ENCODE measurements at regions not wholly inside any gene's neighbourhood (a gene's known extent, or its start where the extent isn't known, plus 50 kb on each side); places are given as distances from the start of the nearest gene placed in this dataset.
"Not testable (repeated sequence)": the region's sequence is repeated elsewhere in the genome, so short reads cannot be mapped to it uniquely, and the experiment has no call there.

GRCh38 chr11:29656597-29656996 is 360.2 kb downstream of the KCNA4 start:
- no peak for DNase-seq
- Mint-ChIP-seq H3K9me3 (peaks cover 2 to 6% of the 10 kb centered on the region in 2 donors), H3K27me3 (ENCODE audit: low read depth) (no peaks in the 10 kb centered on the region), H3K4me1 (ENCODE audit: low read depth) (no peaks in the 10 kb centered on the region), H3K36me3 (ENCODE audit: insufficient read depth in 2 of 2) (no peaks in the 10 kb centered on the region), H3K4me3 (no peak overlapping the region), H3K27ac (no peak overlapping the region)
- no peak for ATAC-seq (replicated peaks in 1 of 2)

GRCh38 chr11:29645373-29645772 is 371.5 kb downstream of the KCNA4 start:
- H3K4me1 Mint-ChIP-seq (ENCODE audit: low read depth) = no peaks in the 10 kb centered on the region
- H3K36me3 Mint-ChIP-seq (ENCODE audit: insufficient read depth in 2 of 2) = peaks cover 1 to 2% of the 10 kb centered on the region in 2 donors
- H3K27me3 Mint-ChIP-seq (ENCODE audit: low read depth) = no peaks in the 10 kb centered on the region
- DNase-seq (no peak), ATAC-seq (replicated peaks in 1 of 2) (no peak)
- H3K9me3 Mint-ChIP-seq = peaks cover 2 to 4% of the 10 kb centered on the region in 2 donors
- H3K4me3 Mint-ChIP-seq = no peak overlapping the region
- no peak overlapping the region for H3K27ac Mint-ChIP-seq

GRCh38 chr11:29641201-29641600 is 375.6 kb downstream of the KCNA4 start:
- H3K27ac Mint-ChIP-seq = no peak overlapping the region

GRCh38 chr11:29634744-29635143 is 382.1 kb downstream of the KCNA4 start:
- Mint-ChIP-seq H3K27me3 (ENCODE audit: low read depth) (no peaks in the 10 kb centered on the region), H3K9me3 (peaks cover 13 to 17% of the 10 kb centered on the region in 2 donors), H3K4me3 (no peak overlapping the region), H3K27ac (no peak overlapping the region), H3K4me1 (ENCODE audit: low read depth) (no peaks in the 10 kb centered on the region), H3K36me3 (ENCODE audit: insufficient read depth in 2 of 2) (no peaks in the 10 kb centered on the region)
- no peak for DNase-seq
- ATAC-seq (replicated peaks in 1 of 2) = no peak

More at GRCh38 chr11:29641201-29641600, 375.6 kb downstream of the KCNA4 start:
- Mint-ChIP-seq H3K4me3 (no peak overlapping the region), H3K36me3 (ENCODE audit: insufficient read depth in 2 of 2) (peaks cover 0 to 2% of the 10 kb centered on the region in 2 donors), H3K9me3 (peaks cover 9% of the 10 kb centered on the region in 2 donors), H3K4me1 (ENCODE audit: low read depth) (no peaks in the 10 kb centered on the region), H3K27me3 (ENCODE audit: low read depth) (no peaks in the 10 kb centered on the region)
- no peak for DNase-seq
- no peak for ATAC-seq (replicated peaks in 1 of 2)

- Mint-ChIP-seq H3K9me3 (peaks cover 13 to 17% of the 10 kb centered on the region in 2 donors), H3K36me3 (ENCODE audit: insufficient read depth in 2 of 2) (no peaks in the 10 kb centered on the region), H3K4me1 (ENCODE audit: low read depth) (no peaks in the 10 kb centered on the region), H3K4me3 (no peak overlapping the region), H3K27me3 (ENCODE audit: low read depth) (no peaks in the 10 kb centered on the region), H3K27ac (no peak overlapping the region)
- ATAC-seq (replicated peaks in 1 of 2) (no peak), DNase-seq (no peak)
These were observed 382.6 kb downstream of the KCNA4 start for GRCh38 chr11:29634244-29634643.

- Mint-ChIP-seq H3K27me3 (ENCODE audit: low read depth) (no peaks in the 10 kb centered on the region), H3K27ac (no peak overlapping the region), H3K4me3 (no peak overlapping the region), H3K36me3 (ENCODE audit: insufficient read depth in 2 of 2) (no peaks in the 10 kb centered on the region), H3K9me3 (peaks cover 0 to 9% of the 10 kb centered on the region in 2 donors), H3K4me1 (ENCODE audit: low read depth) (no peaks in the 10 kb centered on the region)
- ATAC-seq (replicated peaks in 1 of 2) = no peak
- no peak for DNase-seq
These were observed 387.5 kb downstream of the KCNA4 start for GRCh38 chr11:29629286-29629685.

- no peak overlapping the region for H3K27ac Mint-ChIP-seq
These were observed 388.2 kb downstream of the KCNA4 start for GRCh38 chr11:29628609-29629008.

GRCh38 chr11:29627541-29627940 is 389.3 kb downstream of the KCNA4 start:
- DNase-seq (no peak), ATAC-seq (replicated peaks in 1 of 2) (no peak)
- H3K27ac Mint-ChIP-seq = no peak overlapping the region
- no peaks in the 10 kb centered on the region for H3K4me1 Mint-ChIP-seq (ENCODE audit: low read depth)
- H3K9me3 Mint-ChIP-seq = peaks cover 0 to 10% of the 10 kb centered on the region in 2 donors
- H3K27me3 Mint-ChIP-seq (ENCODE audit: low read depth) = no peaks in the 10 kb centered on the region
- H3K4me3 Mint-ChIP-seq = no peak overlapping the region
- no peaks in the 10 kb centered on the region for H3K36me3 Mint-ChIP-seq (ENCODE audit: insufficient read depth in 2 of 2)

More at GRCh38 chr11:29628609-29629008, 388.2 kb downstream of the KCNA4 start:
- ATAC-seq (replicated peaks in 1 of 2) (no peak), DNase-seq (no peak)
- Mint-ChIP-seq H3K36me3 (ENCODE audit: insufficient read depth in 2 of 2) (no peaks in the 10 kb centered on the region), H3K9me3 (peaks cover 0 to 10% of the 10 kb centered on the region in 2 donors), H3K4me1 (ENCODE audit: low read depth) (no peaks in the 10 kb centered on the region), H3K4me3 (no peak overlapping the region), H3K27me3 (ENCODE audit: low read depth) (no peaks in the 10 kb centered on the region)

GRCh38 chr11:29623144-29623722 is 393.6 kb downstream of the KCNA4 start:
- no peak overlapping the region for H3K4me3 Mint-ChIP-seq
- ATAC-seq (replicated peaks in 1 of 2) (no peak), DNase-seq (no peak)
- no peaks in the 10 kb centered on the region for H3K27me3 Mint-ChIP-seq (ENCODE audit: low read depth)
- H3K36me3 Mint-ChIP-seq (ENCODE audit: insufficient read depth in 2 of 2) = peaks cover 0 to 1% of the 10 kb centered on the region in 2 donors
- no peak overlapping the region for H3K27ac Mint-ChIP-seq
- H3K9me3 Mint-ChIP-seq = peaks cover 0 to 7% of the 10 kb centered on the region in 2 donors
- H3K4me1 Mint-ChIP-seq (ENCODE audit: low read depth) = no peaks in the 10 kb centered on the region

GRCh38 chr11:29616611-29617010 is 400.2 kb downstream of the KCNA4 start:
- H3K27me3 Mint-ChIP-seq (ENCODE audit: low read depth) = no peaks in the 10 kb centered on the region
- no peak overlapping the region for H3K4me3 Mint-ChIP-seq
- peaks cover 7 to 12% of the 10 kb centered on the region in 2 donors for H3K9me3 Mint-ChIP-seq
- ATAC-seq (replicated peaks in 1 of 2) (no peak), DNase-seq (no peak)
- H3K4me1 Mint-ChIP-seq (ENCODE audit: low read depth) = no peaks in the 10 kb centered on the region
- H3K36me3 Mint-ChIP-seq (ENCODE audit: insufficient read depth in 2 of 2) = peaks cover 0 to 1% of the 10 kb centered on the region in 2 donors
- no peak overlapping the region for H3K27ac Mint-ChIP-seq

- peaks cover 10 to 15% of the 10 kb centered on the region in 2 donors for H3K9me3 Mint-ChIP-seq
- H3K36me3 Mint-ChIP-seq (ENCODE audit: insufficient read depth in 2 of 2) = no peaks in the 10 kb centered on the region
- ATAC-seq (replicated peaks in 1 of 2) (no peak), DNase-seq (no peak)
- H3K27ac Mint-ChIP-seq = no peak overlapping the region
- no peaks in the 10 kb centered on the region for H3K4me1 Mint-ChIP-seq (ENCODE audit: low read depth)
- no peaks in the 10 kb centered on the region for H3K27me3 Mint-ChIP-seq (ENCODE audit: low read depth)
- H3K4me3 Mint-ChIP-seq = no peak overlapping the region
These were observed 404.4 kb downstream of the KCNA4 start for GRCh38 chr11:29612423-29612822.

- no peak for ATAC-seq (replicated peaks in 1 of 2)
- Mint-ChIP-seq H3K4me3 (no peak overlapping the region), H3K9me3 (peaks cover 2 to 18% of the 10 kb centered on the region in 2 donors), H3K27ac (no peak overlapping the region), H3K27me3 (ENCODE audit: low read depth) (no peaks in the 10 kb centered on the region), H3K36me3 (ENCODE audit: insufficient read depth in 2 of 2) (no peaks in the 10 kb centered on the region), H3K4me1 (ENCODE audit: low read depth) (no peaks in the 10 kb centered on the region)
- no peak for DNase-seq
These were observed 410.3 kb downstream of the KCNA4 start for GRCh38 chr11:29606330-29607031.

- not testable (repeated sequence) for H3K4me1 Mint-ChIP-seq (ENCODE audit: low read depth); H3K9me3 Mint-ChIP-seq; ATAC-seq (replicated peaks in 1 of 2); DNase-seq; H3K36me3 Mint-ChIP-seq (ENCODE audit: insufficient read depth in 2 of 2); H3K4me3 Mint-ChIP-seq; H3K27me3 Mint-ChIP-seq (ENCODE audit: low read depth); H3K27ac Mint-ChIP-seq
These were observed 416.7 kb downstream of the KCNA4 start for GRCh38 chr11:29600151-29600575.

GRCh38 chr11:29584342-29584741 is 432.5 kb downstream of the KCNA4 start:
- ATAC-seq (replicated peaks in 1 of 2) (no peak), DNase-seq (no peak)
- H3K27ac Mint-ChIP-seq = no peak overlapping the region
- H3K36me3 Mint-ChIP-seq (ENCODE audit: insufficient read depth in 2 of 2) = no peaks in the 10 kb centered on the region
- no peaks in the 10 kb centered on the region for H3K4me1 Mint-ChIP-seq (ENCODE audit: low read depth)
- no peaks in the 10 kb centered on the region for H3K27me3 Mint-ChIP-seq (ENCODE audit: low read depth)
- H3K4me3 Mint-ChIP-seq = no peak overlapping the region
- peaks cover 6% of the 10 kb centered on the region in 2 donors for H3K9me3 Mint-ChIP-seq
